Motor neuron (in vitro differentiated cells): ENCODE measurements at regions not wholly inside any gene's neighbourhood (a gene's known extent, or its start where the extent isn't known, plus 50 kb on each side); places are given as distances from the start of the nearest gene placed in this dataset.
A peak's percentile ranks its signal among the peaks of the same experiment; 100 is the strongest.

ENCODE experiments used
- ATAC-seq, 8 experiments: fragments of 200-7000 bp; cut with Tn5 transposase; replicated peaks in 6 of 8; 2 replicates each; pipeline ENCODE4 v1.8.0; 2021; ENCODE audit warnings: mild to moderate bottlenecking in 8 of 8, moderate library complexity in 8 of 8
- H3K27ac ChIP-seq, 2 donors: fragments of 250-450 bp; sonication (Bioruptor Pico); 2 replicates each; pipeline ENCODE4 v1.9.0; 2021; ENCODE audit warnings: antibody characterized with exemption in 2 of 2, mild to moderate bottlenecking in 2 of 2, moderate library complexity in 1 of 2
- H3K4me1 ChIP-seq, 2 donors: fragments of 250-450 bp; sonication (Bioruptor Pico); replicated peaks in 1 of 2; 2 replicates each; pipeline ENCODE4 v1.6.1; 2021; ENCODE audit warnings: antibody characterized with exemption in 2 of 2, mild to moderate bottlenecking in 2 of 2, moderate library complexity in 1 of 2
- H3K4me3 ChIP-seq, 5 donors: fragments of 250-450 bp; sonication (Bioruptor Pico); 2 replicates each; pipeline ENCODE4 v1.9.0; 2021; ENCODE audit warnings: antibody characterized with exemption in 5 of 5, mild to moderate bottlenecking in 5 of 5, moderate library complexity in 4 of 5
- WGBS, 10 experiments: fragments of 450-650 bp; shearing (Covaris generic); methylation state at CpG; one replicate each; pipeline ENCODE4 v1.0.0; 2022; 5-methylcytosine and 5-hydroxymethylcytosine counted together
- in situ Hi-C, 9 experiments: fragments of 400-800 bp; cut with MboI; loops; one replicate each; pipeline ENCODE4 v1.15.0; 2021; ENCODE audit warnings: low sequenced_read_pairs in 9 of 9, low pct_unique_long_range_greater_than_20kb in 2 of 9; ENCODE audit not compliant: unreplicated experiment in 9 of 9

GRCh38 chr4:23366557-23366906 is 523.3 kb downstream of the PPARGC1A start:
- Histone ChIP-seq H3K4me1 (peaks cover 0 to 6% of the 10 kb centered on the region in 2 donors), H3K27ac (no peak overlapping the region), H3K4me3 (no peak overlapping the region)
- in situ Hi-C loops: no loop called here
- no peak for ATAC-seq
- WGBS, 10 experiments: 0 to 100% (median 87%) methylated on average over 1 of the region's 1 CpG; no CpG with 5 or more reads in 2 of the 10 experiments

- WGBS, 10 experiments: 0 to 100% (median 86%) methylated on average over 1 to 2 of the region's 2 CpGs
- H3K4me3 ChIP-seq: no peak overlapping the region
- in situ Hi-C loops: no loop called here
- H3K27ac ChIP-seq: no peak overlapping the region
- H3K4me1 ChIP-seq: peaks cover 0 to 6% of the 10 kb centered on the region in 2 donors
- no peak for ATAC-seq
Observed at GRCh38 chr4:23365871-23366556, 523.8 kb downstream of the PPARGC1A start.

- no peak for ATAC-seq
- 0 to 100% (median 67%) methylated on average over 1 of the region's 2 CpGs; no CpG with 5 or more reads in 5 of the 10 experiments for WGBS, 10 experiments
- in situ Hi-C loops: no loop called here
- Histone ChIP-seq H3K27ac (no peak overlapping the region), H3K4me1 (peaks cover 0 to 6% of the 10 kb centered on the region in 2 donors), H3K4me3 (no peak overlapping the region)
Observed at GRCh38 chr4:23365086-23365485, 524.8 kb downstream of the PPARGC1A start.

GRCh38 chr4:23364167-23364566 is 525.7 kb downstream of the PPARGC1A start:
- no peak overlapping the region for H3K27ac ChIP-seq
- WGBS, 10 experiments: 31 to 100% (median 88%) methylated on average over 1 to 4 of the region's 4 CpGs
- H3K4me3 ChIP-seq: no peak overlapping the region
- ATAC-seq: no peak
- in situ Hi-C loops: no loop called here
- H3K4me1 ChIP-seq: peaks cover 0 to 4% of the 10 kb centered on the region in 2 donors

GRCh38 chr4:23361453-23361852 is 528.4 kb downstream of the PPARGC1A start:
- no peak overlapping the region for H3K27ac ChIP-seq
- no peak overlapping the region for H3K4me3 ChIP-seq
- peak in 1 of 8 experiments; percentile 20 for ATAC-seq
- in situ Hi-C loops: no loop called here
- H3K4me1 ChIP-seq: no peaks in the 10 kb centered on the region
- 0 to 100% (median 50%) methylated on average over 1 to 3 of the region's 9 CpGs; no CpG with 5 or more reads in 5 of the 10 experiments for WGBS, 10 experiments

GRCh38 chr4:23360718-23361117 is 529.1 kb downstream of the PPARGC1A start:
- ATAC-seq: no peak
- in situ Hi-C loops: no loop called here
- WGBS, 10 experiments: 0% methylated on average over 1 of the region's 1 CpG; no CpG with 5 or more reads in 9 of the 10 experiments
- Histone ChIP-seq H3K4me3 (no peak overlapping the region), H3K4me1 (no peaks in the 10 kb centered on the region), H3K27ac (no peak overlapping the region)

GRCh38 chr4:23355258-23355657 is 534.6 kb downstream of the PPARGC1A start:
- H3K27ac ChIP-seq: no peak overlapping the region
- no peaks in the 10 kb centered on the region for H3K4me1 ChIP-seq
- in situ Hi-C loops: no loop called here
- no peak for ATAC-seq
- H3K4me3 ChIP-seq: no peak overlapping the region
- WGBS, 10 experiments: 0 to 100% (median 82%) methylated on average over 1 to 2 of the region's 2 CpGs

- peak in 3 of 8 experiments; percentile 67 to 92 (median 92) for ATAC-seq
- Histone ChIP-seq H3K27ac (no peak overlapping the region), H3K4me3 (no peak overlapping the region), H3K4me1 (no peaks in the 10 kb centered on the region)
- in situ Hi-C loops: no loop called here
- 0 to 100% (median 69%) methylated on average over 1 of the region's 1 CpG; no CpG with 5 or more reads in 2 of the 10 experiments for WGBS, 10 experiments
Observed at GRCh38 chr4:23353200-23353599, 536.6 kb downstream of the PPARGC1A start.

- ATAC-seq: no peak
- Histone ChIP-seq H3K4me1 (no peaks in the 10 kb centered on the region), H3K27ac (no peak overlapping the region), H3K4me3 (no peak overlapping the region)
- in situ Hi-C loops: no loop called here
- WGBS, 10 experiments: 22 to 100% (median 83%) methylated on average over 1 to 2 of the region's 2 CpGs; no CpG with 5 or more reads in 4 of the 10 experiments
Observed at GRCh38 chr4:23348789-23349498, 540.9 kb downstream of the PPARGC1A start.

- Histone ChIP-seq H3K4me3 (no peak overlapping the region), H3K4me1 (peaks cover 8 to 10% of the 10 kb centered on the region in 2 donors), H3K27ac (no peak overlapping the region)
- WGBS, 10 experiments: 0 to 100% (median 62%) methylated on average over 1 to 2 of the region's 2 CpGs; no CpG with 5 or more reads in 2 of the 10 experiments
- ATAC-seq: peak in 2 of 8 experiments; percentile 13 to 67
- in situ Hi-C loops: no loop called here
Observed at GRCh38 chr4:23337292-23337691, 552.6 kb downstream of the PPARGC1A start.

- H3K27ac ChIP-seq: no peak overlapping the region
- ATAC-seq: peak; percentile 57 to 86 (median 84)
- 8 to 59% (median 40%) methylated on average over 1 to 5 of the region's 5 CpGs for WGBS, 10 experiments
- H3K4me1 ChIP-seq: peaks cover 8 to 10% of the 10 kb centered on the region in 2 donors
- in situ Hi-C loops: no loop called here
- H3K4me3 ChIP-seq: no peak overlapping the region
Observed at GRCh38 chr4:23333946-23334878, 555.6 kb downstream of the PPARGC1A start.

- H3K4me3 ChIP-seq: no peak overlapping the region
- peak in 5 of 8 experiments; percentile 59 to 86 (median 76) for ATAC-seq
Observed at GRCh38 chr4:23333556-23333945, 556.3 kb downstream of the PPARGC1A start.

GRCh38 chr4:23332313-23332712 is 557.5 kb downstream of the PPARGC1A start:
- WGBS, 10 experiments: 0 to 100% (median 79%) methylated on average over 1 to 2 of the region's 2 CpGs; no CpG with 5 or more reads in 1 of the 10 experiments
- no peak overlapping the region for H3K27ac ChIP-seq

More at GRCh38 chr4:23333556-23333945, 556.3 kb downstream of the PPARGC1A start:
- Histone ChIP-seq H3K4me1 (peaks cover 8 to 10% of the 10 kb centered on the region in 2 donors), H3K27ac (no peak overlapping the region)
- WGBS, 10 experiments: 42 to 100% (median 91%) methylated on average over 3 to 5 of the region's 5 CpGs; no CpG with 5 or more reads in 2 of the 10 experiments
- in situ Hi-C loops: no loop called here

More at GRCh38 chr4:23332313-23332712, 557.5 kb downstream of the PPARGC1A start:
- in situ Hi-C loops: no loop called here
- Histone ChIP-seq H3K4me3 (no peak overlapping the region), H3K4me1 (peaks cover 8 to 10% of the 10 kb centered on the region in 2 donors)
- peak in 3 of 8 experiments; percentile 78 to 80 (median 79) for ATAC-seq
